GM12865 (cell line): ENCODE measurements at regions not wholly inside any gene's neighbourhood (a gene's known extent, or its start where the extent isn't known, plus 50 kb on each side); places are given as distances from the start of the nearest gene placed in this dataset.

Source experiments
- DNase-seq: peaks from one replicate; pipeline ENCODE4 v3.0.0; 2010; ENCODE audit warnings: low read depth
- H3K4me3 ChIP-seq: 2 replicates; pipeline ENCODE4 v1.5.1; 2011; ENCODE audit warnings: mild to moderate bottlenecking, low read depth, low read length, control low read depth
- TF ChIP-seq, protein P1 (sequence below): IDR thresholded peaks from 2 replicates; pipeline ENCODE4 v1.5.1; 2011; ENCODE audit warnings: low read length, control low read depth, low read depth, inconsistent platforms; ENCODE audit not compliant: insufficient read depth; ENCODE audit errors: missing control alignments

GRCh38 chr11:116409238-116409637, 363.5 kb downstream of the BUD13 start:
- no peak for DNase-seq
- TF ChIP-seq, protein P1, sequence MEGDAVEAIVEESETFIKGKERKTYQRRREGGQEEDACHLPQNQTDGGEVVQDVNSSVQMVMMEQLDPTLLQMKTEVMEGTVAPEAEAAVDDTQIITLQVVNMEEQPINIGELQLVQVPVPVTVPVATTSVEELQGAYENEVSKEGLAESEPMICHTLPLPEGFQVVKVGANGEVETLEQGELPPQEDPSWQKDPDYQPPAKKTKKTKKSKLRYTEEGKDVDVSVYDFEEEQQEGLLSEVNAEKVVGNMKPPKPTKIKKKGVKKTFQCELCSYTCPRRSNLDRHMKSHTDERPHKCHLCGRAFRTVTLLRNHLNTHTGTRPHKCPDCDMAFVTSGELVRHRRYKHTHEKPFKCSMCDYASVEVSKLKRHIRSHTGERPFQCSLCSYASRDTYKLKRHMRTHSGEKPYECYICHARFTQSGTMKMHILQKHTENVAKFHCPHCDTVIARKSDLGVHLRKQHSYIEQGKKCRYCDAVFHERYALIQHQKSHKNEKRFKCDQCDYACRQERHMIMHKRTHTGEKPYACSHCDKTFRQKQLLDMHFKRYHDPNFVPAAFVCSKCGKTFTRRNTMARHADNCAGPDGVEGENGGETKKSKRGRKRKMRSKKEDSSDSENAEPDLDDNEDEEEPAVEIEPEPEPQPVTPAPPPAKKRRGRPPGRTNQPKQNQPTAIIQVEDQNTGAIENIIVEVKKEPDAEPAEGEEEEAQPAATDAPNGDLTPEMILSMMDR = no peak
- no peak overlapping the region for H3K4me3 ChIP-seq

- TF ChIP-seq, protein P1 = no peak
- no peak for DNase-seq
- H3K4me3 ChIP-seq = no peak overlapping the region
Observed at GRCh38 chr11:116406042-116406441, 366.7 kb downstream of the BUD13 start.

DNA sequence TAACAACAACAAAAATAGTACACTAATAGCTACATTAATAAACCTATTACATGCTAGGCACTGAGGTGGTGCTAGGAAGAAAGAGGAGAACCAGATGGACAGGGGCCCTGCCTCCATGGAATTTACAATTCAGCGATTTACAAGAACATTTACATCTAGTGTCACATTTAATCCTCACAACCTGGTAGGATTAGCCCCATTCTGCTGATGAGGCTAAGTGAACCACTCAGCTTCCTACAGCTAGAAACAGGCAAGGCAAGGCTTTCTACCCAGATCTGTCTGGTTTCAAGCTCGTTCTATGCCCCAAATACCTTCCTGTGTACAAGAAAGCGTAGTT, 368.4 kb downstream of the BUD13 start:
- TF ChIP-seq, protein P1 = no peak
- DNase-seq = no peak
- no peak overlapping the region for H3K4me3 ChIP-seq

DNA sequence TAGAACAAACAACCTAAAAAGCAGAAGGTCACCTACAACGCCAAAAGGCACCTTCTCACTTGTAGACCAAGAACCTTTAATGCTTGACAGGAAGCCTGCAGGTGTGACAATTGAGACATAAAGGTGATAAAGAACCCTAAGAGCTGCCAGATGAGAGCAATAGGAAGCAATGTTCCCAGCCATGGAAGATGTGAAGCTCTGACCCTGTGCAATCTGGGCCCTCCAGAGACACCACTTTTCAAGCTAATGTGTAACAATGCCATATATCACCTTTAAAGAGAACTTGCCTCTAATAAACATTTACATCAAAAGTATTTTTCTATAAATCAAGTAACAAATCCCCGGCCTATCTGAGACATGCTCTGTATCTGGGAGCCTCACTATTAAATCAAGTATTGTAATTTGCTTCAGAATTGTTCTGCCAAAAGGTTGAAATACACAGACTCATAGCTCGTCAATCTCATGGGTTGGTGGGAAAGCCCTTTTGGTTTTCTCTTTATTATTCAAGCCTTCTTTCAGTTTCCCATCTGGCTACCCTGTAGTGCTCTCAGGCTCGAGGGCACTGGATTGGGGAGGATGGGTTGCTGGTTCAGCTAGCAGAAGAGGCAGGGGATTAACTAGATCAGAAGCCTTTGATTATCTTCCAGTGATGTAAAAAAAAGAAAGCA, 368.9 kb downstream of the BUD13 start:
- TF ChIP-seq, protein P1 = no peak
- H3K4me3 ChIP-seq = no peak overlapping the region
- no peak for DNase-seq

GRCh38 chr11:116400081-116400480, 372.7 kb downstream of the BUD13 start:
- TF ChIP-seq, protein P1 = no peak
- H3K4me3 ChIP-seq = no peak overlapping the region
- no peak for DNase-seq

DNA sequence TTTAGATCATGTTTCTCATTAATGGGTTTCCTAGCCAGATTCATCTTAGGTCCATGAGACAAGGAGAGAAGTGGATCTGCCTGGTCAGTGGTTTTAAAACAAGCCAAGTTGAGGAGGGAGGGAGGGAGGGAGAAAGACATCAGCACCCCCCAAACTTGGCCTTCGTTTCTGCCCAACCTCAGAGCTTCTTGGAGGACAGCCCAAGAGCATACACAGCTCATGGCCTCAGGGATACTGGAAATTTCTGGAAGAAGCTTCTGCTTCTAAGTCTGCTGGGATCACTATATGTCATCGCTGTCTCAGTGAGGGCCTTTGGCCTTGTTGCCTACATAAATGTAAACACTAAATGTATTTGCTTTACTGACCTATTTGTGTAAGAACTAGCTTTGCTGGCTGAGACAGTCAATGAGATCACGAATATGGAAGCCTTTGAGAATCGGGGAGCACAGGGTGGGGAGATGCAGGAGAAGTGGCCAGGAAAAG, 375.1 kb downstream of the BUD13 start:
- no peak overlapping the region for H3K4me3 ChIP-seq
- TF ChIP-seq, protein P1 = no peak
- no peak for DNase-seq

DNA sequence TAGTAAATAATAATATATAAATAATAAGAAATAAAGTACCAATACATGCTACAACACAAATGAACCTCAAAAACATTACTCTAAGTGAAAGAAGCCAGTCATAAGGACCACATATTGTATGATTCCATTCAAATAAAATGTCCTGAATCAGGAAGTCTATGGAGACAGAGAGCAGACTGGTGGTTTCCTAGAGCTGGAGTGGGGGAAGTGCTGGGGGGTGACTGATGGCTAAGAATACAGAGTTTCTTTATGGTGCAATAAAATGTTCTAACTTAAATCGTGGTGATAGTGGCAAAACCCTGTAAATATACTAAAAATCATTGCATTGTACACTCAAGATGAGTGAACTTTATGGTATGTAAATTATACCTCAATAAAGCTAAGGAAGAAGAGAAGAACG, 376.5 kb downstream of the BUD13 start:
- TF ChIP-seq, protein P1 = no peak
- DNase-seq = no peak
- H3K4me3 ChIP-seq = no peak overlapping the region
